ENCODE measurements at regions not wholly inside any gene's neighbourhood (a gene's known extent, or its start where the extent isn't known, plus 50 kb on each side); places are given as distances from the start of the nearest gene placed in this dataset.
"Not testable (repeated sequence)": the region's sequence is repeated elsewhere in the genome, so short reads cannot be mapped to it uniquely, and the experiment has no call there.

- no peak for TF ChIP-seq CTCF (IDR thresholded peaks at IDR 0.05; ENCODE audit: low read depth, low read length, missing control alignments)
- DNase-seq (ENCODE audit: low read depth) = no peak
- H3K4me3 ChIP-seq (ENCODE audit: low read depth, low read length) = no peak overlapping the region
Observed at GRCh38 chrX:56125946-56126345, 106.2 kb upstream of the KLF8 start.

- no peak for TF ChIP-seq CTCF (IDR thresholded peaks at IDR 0.05; ENCODE audit: low read depth, low read length, missing control alignments)
- DNase-seq (ENCODE audit: low read depth) = no peak
- no peak overlapping the region for H3K4me3 ChIP-seq (ENCODE audit: low read depth, low read length)
Observed at GRCh38 chrX:56130031-56130430, 102.1 kb upstream of the KLF8 start.

- TF ChIP-seq CTCF (IDR thresholded peaks at IDR 0.05; ENCODE audit: low read depth, low read length, missing control alignments) = no peak
- no peak overlapping the region for H3K4me3 ChIP-seq (ENCODE audit: low read depth, low read length)
- DNase-seq (ENCODE audit: low read depth) = no peak
Observed at GRCh38 chrX:56130436-56130835, 101.7 kb upstream of the KLF8 start.

- not testable (repeated sequence) for H3K4me3 ChIP-seq (ENCODE audit: low read depth, low read length); DNase-seq (ENCODE audit: low read depth)
Observed at GRCh38 chrX:56164135-56164534, 68.0 kb upstream of the KLF8 start.

Measured in GM12864 (cell line).